ENCODE measurements at regions not wholly inside any gene's neighbourhood (a gene's known extent, or its start where the extent isn't known, plus 50 kb on each side); places are given as distances from the start of the nearest gene placed in this dataset.

DNA sequence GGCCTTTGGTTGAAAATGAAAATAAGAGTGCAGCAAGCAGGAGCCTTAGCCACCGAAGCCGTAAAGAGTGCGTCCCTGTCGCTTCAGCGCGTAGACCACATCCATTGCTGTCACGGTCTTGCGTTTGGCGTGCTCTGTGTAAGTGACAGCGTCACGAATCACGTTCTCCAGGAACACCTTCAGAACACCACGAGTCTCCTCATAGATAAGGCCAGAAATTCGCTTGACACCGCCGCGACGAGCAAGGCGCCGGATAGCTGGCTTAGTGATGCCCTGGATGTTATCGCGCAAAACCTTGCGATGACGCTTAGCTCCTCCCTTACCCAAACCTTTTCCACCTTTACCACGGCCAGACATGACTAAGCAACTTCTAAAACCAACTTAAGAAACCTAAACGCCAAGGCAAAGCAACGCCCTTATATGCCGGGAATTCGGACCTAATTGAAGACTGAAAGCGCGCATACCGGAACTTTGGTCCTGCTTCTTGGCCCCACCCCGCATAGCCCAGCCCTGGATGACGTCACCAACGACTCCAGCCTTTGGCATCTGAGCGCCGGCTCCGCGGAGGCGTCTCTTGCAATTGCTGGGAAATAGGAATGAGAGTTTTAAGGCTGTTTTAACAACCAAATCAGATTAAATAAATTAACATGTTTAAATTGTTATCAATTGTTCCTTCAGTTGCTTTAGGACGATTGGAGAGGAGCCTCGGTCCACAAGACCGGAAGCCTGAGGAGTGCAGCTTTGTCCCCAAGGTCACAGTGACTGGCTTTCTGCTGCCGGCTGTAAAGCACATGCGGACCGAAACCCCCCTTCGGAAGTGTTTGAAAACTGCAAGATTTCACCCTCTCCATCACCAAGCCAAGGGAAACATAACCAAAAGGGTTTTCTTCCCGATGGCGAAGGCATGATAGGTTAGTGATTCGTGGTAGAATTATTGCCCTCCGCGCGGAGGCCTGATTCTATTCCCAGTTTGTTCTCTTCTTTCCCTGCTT, 79.6 kb upstream of the BTN3A2 start:
- peak overlapping the region; percentile 88 to 95 for H3K27ac ChIP-seq
- peaks cover 0 to 7% (median 0%) of the 10 kb centered on the region in 3 donors for H3K36me3 ChIP-seq
- H3K9me3 ChIP-seq: no peaks in the 10 kb centered on the region
- H3K4me3 ChIP-seq: peak overlapping the region; percentile 72 to 76
- H3K4me1 ChIP-seq: peaks cover 0 to 19% (median 9%) of the 10 kb centered on the region in 4 donors
- intact Hi-C loops (cut with DNase I; ENCODE audit: low total_unique reads): no loop called here
- TF ChIP-seq, protein P1, sequence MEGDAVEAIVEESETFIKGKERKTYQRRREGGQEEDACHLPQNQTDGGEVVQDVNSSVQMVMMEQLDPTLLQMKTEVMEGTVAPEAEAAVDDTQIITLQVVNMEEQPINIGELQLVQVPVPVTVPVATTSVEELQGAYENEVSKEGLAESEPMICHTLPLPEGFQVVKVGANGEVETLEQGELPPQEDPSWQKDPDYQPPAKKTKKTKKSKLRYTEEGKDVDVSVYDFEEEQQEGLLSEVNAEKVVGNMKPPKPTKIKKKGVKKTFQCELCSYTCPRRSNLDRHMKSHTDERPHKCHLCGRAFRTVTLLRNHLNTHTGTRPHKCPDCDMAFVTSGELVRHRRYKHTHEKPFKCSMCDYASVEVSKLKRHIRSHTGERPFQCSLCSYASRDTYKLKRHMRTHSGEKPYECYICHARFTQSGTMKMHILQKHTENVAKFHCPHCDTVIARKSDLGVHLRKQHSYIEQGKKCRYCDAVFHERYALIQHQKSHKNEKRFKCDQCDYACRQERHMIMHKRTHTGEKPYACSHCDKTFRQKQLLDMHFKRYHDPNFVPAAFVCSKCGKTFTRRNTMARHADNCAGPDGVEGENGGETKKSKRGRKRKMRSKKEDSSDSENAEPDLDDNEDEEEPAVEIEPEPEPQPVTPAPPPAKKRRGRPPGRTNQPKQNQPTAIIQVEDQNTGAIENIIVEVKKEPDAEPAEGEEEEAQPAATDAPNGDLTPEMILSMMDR (IDR thresholded peaks at IDR 0.05): no peak
- H3K27me3 ChIP-seq: no peaks in the 10 kb centered on the region
- DNase-seq: peak; percentile 97 to 98

DNA sequence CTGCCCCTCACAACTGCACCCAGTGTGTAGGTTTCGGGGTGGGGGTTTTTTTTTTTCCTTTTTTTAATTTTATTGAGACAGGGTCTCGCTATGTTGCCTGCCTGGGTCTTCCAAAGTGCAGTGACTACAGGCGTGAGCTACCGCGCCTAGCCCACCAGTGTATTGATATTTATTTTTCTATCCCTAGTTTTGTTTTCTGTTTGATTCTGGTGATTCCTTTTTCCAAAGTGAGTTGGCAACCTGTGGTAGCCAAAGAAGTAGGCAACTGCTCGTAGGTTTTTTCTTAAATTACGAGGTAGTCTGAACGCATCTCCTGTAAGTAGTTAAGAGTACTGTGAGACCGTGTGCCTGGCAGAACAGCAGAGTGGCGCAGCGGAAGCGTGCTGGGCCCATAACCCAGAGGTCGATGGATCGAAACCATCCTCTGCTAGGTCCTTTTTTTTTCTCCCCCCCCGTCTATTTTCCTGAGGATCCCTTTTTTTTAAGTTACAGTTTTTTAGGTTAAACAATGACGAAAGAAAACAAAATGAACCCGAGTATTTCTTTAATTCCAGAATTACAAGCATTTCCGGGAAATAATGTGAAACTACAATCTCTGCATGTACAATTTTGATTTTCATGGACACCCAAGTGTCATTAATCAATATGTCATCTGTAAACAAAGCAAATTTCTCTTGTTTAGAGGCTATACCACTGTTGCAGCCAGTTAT, 78.7 kb upstream of the BTN3A2 start:
- no peaks in the 10 kb centered on the region for H3K27me3 ChIP-seq
- peak overlapping the region; percentile 88 to 95 for H3K27ac ChIP-seq
- peaks cover 0 to 19% (median 9%) of the 10 kb centered on the region in 4 donors for H3K4me1 ChIP-seq
- H3K36me3 ChIP-seq: no peaks in the 10 kb centered on the region
- TF ChIP-seq, protein P1 (IDR thresholded peaks at IDR 0.05): no peak
- peak; percentile 58 to 83 for DNase-seq
- intact Hi-C loops (cut with DNase I; ENCODE audit: low total_unique reads): no loop called here
- peak overlapping the region; percentile 72 to 76 for H3K4me3 ChIP-seq
- no peaks in the 10 kb centered on the region for H3K9me3 ChIP-seq

GRCh38 chr6:26288155-26288554, 76.8 kb upstream of the BTN3A2 start:
- peaks cover 0 to 11% (median 6%) of the 10 kb centered on the region in 4 donors for H3K4me1 ChIP-seq
- TF ChIP-seq, protein P1 (IDR thresholded peaks at IDR 0.05): no peak
- intact Hi-C loops (cut with DNase I; ENCODE audit: low total_unique reads): no loop called here
- H3K9me3 ChIP-seq: no peaks in the 10 kb centered on the region
- H3K27me3 ChIP-seq: no peaks in the 10 kb centered on the region
- H3K36me3 ChIP-seq: no peaks in the 10 kb centered on the region
- H3K4me3 ChIP-seq: no peak overlapping the region
- no peak overlapping the region for H3K27ac ChIP-seq
- DNase-seq: no peak

DNA sequence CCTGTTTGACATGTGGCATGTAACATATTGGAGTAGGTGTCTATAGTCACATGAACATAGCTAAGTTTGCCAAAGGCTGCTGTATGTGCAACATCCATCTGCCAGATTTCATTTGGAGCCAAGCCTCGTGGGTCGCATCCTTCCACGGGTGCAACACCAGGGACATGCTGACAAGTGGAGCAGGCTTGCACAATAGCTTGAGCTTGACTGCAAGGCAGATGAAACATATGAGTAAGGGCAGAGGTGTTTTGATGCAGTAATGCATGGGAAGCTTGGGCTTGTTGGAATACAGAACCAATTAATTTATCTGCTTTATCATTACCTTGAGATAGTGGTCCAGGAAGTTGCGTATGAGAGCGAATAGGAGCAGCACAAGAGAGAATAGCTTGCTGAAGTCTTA, 74.1 kb upstream of the BTN3A2 start:
- DNase-seq: no peak
- intact Hi-C loops (cut with DNase I; ENCODE audit: low total_unique reads): no loop called here

DNA sequence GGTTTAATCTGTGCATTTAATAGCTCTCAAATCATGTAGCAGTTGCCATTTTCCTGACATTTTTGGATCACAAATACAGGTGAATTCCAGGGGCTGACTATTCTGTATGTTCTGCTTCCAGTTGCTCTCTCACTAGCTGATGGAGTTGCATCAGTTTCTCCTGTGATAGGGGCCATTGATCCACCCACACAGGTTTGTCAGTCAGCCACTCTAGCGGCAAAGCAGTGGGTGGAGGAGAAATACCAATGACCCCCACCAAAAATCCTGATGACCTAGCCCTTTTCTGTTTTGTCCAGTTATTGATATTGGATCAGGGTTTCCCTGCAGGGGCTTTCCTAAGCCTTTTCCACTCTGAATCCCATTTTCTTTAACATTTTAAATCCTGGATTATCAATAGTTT, 72.3 kb upstream of the BTN3A2 start:
- H3K27me3 ChIP-seq: peaks cover 0 to 21% of the 10 kb centered on the region in 2 donors
- H3K4me1 ChIP-seq: no peaks in the 10 kb centered on the region
- H3K27ac ChIP-seq: no peak overlapping the region
- no peaks in the 10 kb centered on the region for H3K9me3 ChIP-seq
- no peak overlapping the region for H3K4me3 ChIP-seq
- intact Hi-C loops (cut with DNase I; ENCODE audit: low total_unique reads): no loop called here
- TF ChIP-seq, protein P1 (IDR thresholded peaks at IDR 0.05): no peak
- H3K36me3 ChIP-seq: no peaks in the 10 kb centered on the region
- DNase-seq: no peak

More for the DNA sequence above, 74.1 kb upstream of the BTN3A2 start:
- Histone ChIP-seq H3K4me1 (no peaks in the 10 kb centered on the region), H3K27me3 (peaks cover 0 to 12% of the 10 kb centered on the region in 2 donors), H3K27ac (no peak overlapping the region), H3K36me3 (no peaks in the 10 kb centered on the region), H3K4me3 (no peak overlapping the region), H3K9me3 (no peaks in the 10 kb centered on the region)
- TF ChIP-seq, protein P1 (IDR thresholded peaks at IDR 0.05): no peak

All from tibial artery (tissue), 4 donors.